Activated effector memory CD4-positive, alpha-beta T cell treated with Interleukin-2 at 50 U/mL for 16 hours (primary cell): ENCODE measurements at regions not wholly inside any gene's neighbourhood (a gene's known extent, or its start where the extent isn't known, plus 50 kb on each side); places are given as distances from the start of the nearest gene placed in this dataset.

Source experiments
- DNase-seq: peaks from one replicate; pipeline ENCODE4 v3.0.0-alpha.2; 2020

- DNase-seq = no peak
These were observed 178.7 kb downstream of the SPRY1 start for GRCh38 chr4:123575291-123575690.

GRCh38 chr4:123577225-123577906, 180.8 kb downstream of the SPRY1 start:
- no peak for DNase-seq

- DNase-seq = no peak
These were observed 181.9 kb downstream of the SPRY1 start for GRCh38 chr4:123578276-123579029.

GRCh38 chr4:123579961-123580360, 183.4 kb downstream of the SPRY1 start:
- no peak for DNase-seq

- no peak for DNase-seq
These were observed 184.5 kb downstream of the SPRY1 start for GRCh38 chr4:123580981-123581664.

- no peak for DNase-seq
These were observed 185.2 kb downstream of the SPRY1 start for GRCh38 chr4:123581802-123582201.

- DNase-seq = no peak
These were observed 186.4 kb downstream of the SPRY1 start for GRCh38 chr4:123583043-123583442.

GRCh38 chr4:123585111-123585510, 188.5 kb downstream of the SPRY1 start:
- DNase-seq = no peak

GRCh38 chr4:123587983-123588494, 191.4 kb downstream of the SPRY1 start:
- DNase-seq = no peak

GRCh38 chr4:123588631-123589241, 192.1 kb downstream of the SPRY1 start:
- no peak for DNase-seq

- no peak for DNase-seq
These were observed 192.7 kb downstream of the SPRY1 start for GRCh38 chr4:123589301-123589700.

GRCh38 chr4:123591875-123592274, 195.3 kb downstream of the SPRY1 start:
- no peak for DNase-seq

GRCh38 chr4:123593655-123594054, 197.1 kb downstream of the SPRY1 start:
- DNase-seq = no peak

GRCh38 chr4:123596805-123597204, 200.2 kb downstream of the SPRY1 start:
- no peak for DNase-seq

- no peak for DNase-seq
These were observed 201.0 kb downstream of the SPRY1 start for GRCh38 chr4:123597586-123597985.

GRCh38 chr4:123598331-123598730, 201.7 kb downstream of the SPRY1 start:
- DNase-seq = no peak

- DNase-seq = no peak
These were observed 202.7 kb downstream of the SPRY1 start for GRCh38 chr4:123599061-123599919.

GRCh38 chr4:123599920-123600810, 203.6 kb downstream of the SPRY1 start:
- peak; percentile 29 for DNase-seq

- no peak for DNase-seq
These were observed 204.7 kb downstream of the SPRY1 start for GRCh38 chr4:123600987-123601904.

- no peak for DNase-seq
These were observed 205.4 kb downstream of the SPRY1 start for GRCh38 chr4:123602007-123602406.
